Choroid plexus epithelial cell (primary cell): ENCODE measurements at regions not wholly inside any gene's neighbourhood (a gene's known extent, or its start where the extent isn't known, plus 50 kb on each side); places are given as distances from the start of the nearest gene placed in this dataset.

ENCODE experiments used
- DNase-seq: peaks from one replicate; pipeline ENCODE4 v3.0.0-alpha.2; 2010; ENCODE audit warnings: low read depth
- H3K4me3 ChIP-seq: 2 replicates; pipeline ENCODE4 v1.5.1; 2011; ENCODE audit warnings: low read depth, mild to moderate bottlenecking, control low read depth, low read length, moderate library complexity
- CTCF ChIP-seq: conservative IDR thresholded peaks from 2 replicates; pipeline ENCODE4 v1.5.1; 2011; ENCODE audit warnings: low read depth, mild to moderate bottlenecking, control low read depth, inconsistent platforms, low read length, moderate library complexity

- TF ChIP-seq CTCF, result no peak
- H3K4me3 ChIP-seq, result no peak overlapping the region
- no peak for DNase-seq
These were observed 188.1 kb downstream of the PLOD2 start for GRCh38 chr3:145972851-145973250.

GRCh38 chr3:145981056-145981455 is 179.9 kb downstream of the PLOD2 start:
- no peak for TF ChIP-seq CTCF
- peak; percentile 27 for DNase-seq
- H3K4me3 ChIP-seq, result no peak overlapping the region

- DNase-seq, result no peak
- no peak for TF ChIP-seq CTCF
- H3K4me3 ChIP-seq, result no peak overlapping the region
These were observed 177.9 kb downstream of the PLOD2 start for GRCh38 chr3:145983101-145983500.
